ENCODE measurements at regions not wholly inside any gene's neighbourhood (a gene's known extent, or its start where the extent isn't known, plus 50 kb on each side); places are given as distances from the start of the nearest gene placed in this dataset.

DNA sequence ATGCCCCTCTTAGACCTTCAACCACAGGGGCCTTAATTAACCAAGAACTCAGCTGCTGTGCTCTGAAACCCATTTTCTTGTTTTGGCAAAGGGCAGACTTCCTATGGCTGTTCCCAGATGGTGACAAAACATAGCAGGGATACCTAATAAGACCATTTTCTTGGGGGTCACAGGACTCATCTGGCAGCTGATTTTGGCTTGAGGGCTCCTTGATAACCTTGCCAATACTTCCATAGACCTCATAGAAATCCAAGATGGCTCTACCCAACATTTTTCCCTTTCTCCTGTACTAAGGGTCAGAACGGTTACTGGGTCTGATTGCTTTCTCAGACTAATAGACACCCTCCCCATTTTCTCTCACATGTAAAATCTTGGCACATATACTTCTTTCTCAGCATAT is 757.7 kb upstream of the SEMA6A start:
- Histone ChIP-seq H3K9ac (no peak overlapping the region), H3K27me3 (no peaks in the 10 kb centered on the region), H2AFZ (replicated peaks) (no peak overlapping the region), H3K4me2 (no peak overlapping the region), H3K4me1 (no peaks in the 10 kb centered on the region), H3K36me3 (no peaks in the 10 kb centered on the region), H3K4me3 (no peak overlapping the region), H3K79me2 (ENCODE audit: low read depth) (no peaks in the 10 kb centered on the region), H3K27ac (no peak overlapping the region), H3F3A (ENCODE audit: low read depth) (no peaks in the 10 kb centered on the region), H4K20me1 (ENCODE audit: low read depth) (no peaks in the 10 kb centered on the region), H3K9me3 (ENCODE audit: low read depth) (no peaks in the 10 kb centered on the region)
- Mint-ChIP-seq H3K4me3 (no peak overlapping the region), H3K27me3 (ENCODE audit: insufficient read depth, low read depth) (no peaks in the 10 kb centered on the region), H3K27ac (no peak overlapping the region), H3K36me3 (no peaks in the 10 kb centered on the region), H3K4me1 (peaks cover 6% of the 10 kb centered on the region), H3K9me3 (peaks cover 2% of the 10 kb centered on the region)
- DNase-seq (ENCODE audit: low spot score): no peak
- TF ChIP-seq, protein P1, sequence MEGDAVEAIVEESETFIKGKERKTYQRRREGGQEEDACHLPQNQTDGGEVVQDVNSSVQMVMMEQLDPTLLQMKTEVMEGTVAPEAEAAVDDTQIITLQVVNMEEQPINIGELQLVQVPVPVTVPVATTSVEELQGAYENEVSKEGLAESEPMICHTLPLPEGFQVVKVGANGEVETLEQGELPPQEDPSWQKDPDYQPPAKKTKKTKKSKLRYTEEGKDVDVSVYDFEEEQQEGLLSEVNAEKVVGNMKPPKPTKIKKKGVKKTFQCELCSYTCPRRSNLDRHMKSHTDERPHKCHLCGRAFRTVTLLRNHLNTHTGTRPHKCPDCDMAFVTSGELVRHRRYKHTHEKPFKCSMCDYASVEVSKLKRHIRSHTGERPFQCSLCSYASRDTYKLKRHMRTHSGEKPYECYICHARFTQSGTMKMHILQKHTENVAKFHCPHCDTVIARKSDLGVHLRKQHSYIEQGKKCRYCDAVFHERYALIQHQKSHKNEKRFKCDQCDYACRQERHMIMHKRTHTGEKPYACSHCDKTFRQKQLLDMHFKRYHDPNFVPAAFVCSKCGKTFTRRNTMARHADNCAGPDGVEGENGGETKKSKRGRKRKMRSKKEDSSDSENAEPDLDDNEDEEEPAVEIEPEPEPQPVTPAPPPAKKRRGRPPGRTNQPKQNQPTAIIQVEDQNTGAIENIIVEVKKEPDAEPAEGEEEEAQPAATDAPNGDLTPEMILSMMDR (IDR thresholded peaks at IDR 0.05): no peak
- TF ChIP-seq EZH2phosphoT487 (IDR thresholded peaks at IDR 0.05) (no peak), EZH2 (IDR thresholded peaks at IDR 0.05) (no peak)

DNA sequence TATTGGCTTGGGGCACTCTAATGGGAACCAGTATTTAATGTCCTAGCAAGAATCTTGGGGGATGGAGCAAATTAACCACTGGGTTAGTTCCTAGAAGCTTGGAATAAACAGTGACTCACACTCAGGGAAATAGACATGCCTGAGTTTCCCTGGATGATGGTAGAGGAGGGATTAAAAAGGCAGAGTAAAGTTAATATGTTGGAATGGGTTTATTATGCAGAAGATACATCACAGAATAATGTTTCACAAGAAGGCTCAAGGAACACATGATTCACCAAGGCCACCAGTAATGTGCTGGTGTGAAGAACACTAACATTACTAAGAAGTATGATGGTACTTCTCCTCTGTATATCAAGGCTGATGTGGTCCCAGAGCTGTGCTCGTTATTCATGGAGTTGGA is 752.9 kb upstream of the SEMA6A start:
- no peaks in the 10 kb centered on the region for H4K20me1 ChIP-seq (ENCODE audit: low read depth)
- H3K4me3 ChIP-seq: no peak overlapping the region
- Mint-ChIP-seq H3K27me3 (ENCODE audit: insufficient read depth, low read depth) (no peaks in the 10 kb centered on the region), H3K27ac (no peak overlapping the region), H3K4me3 (no peak overlapping the region), H3K9me3 (peaks cover 3% of the 10 kb centered on the region), H3K36me3 (peaks cover 2% of the 10 kb centered on the region), H3K4me1 (no peaks in the 10 kb centered on the region)
- TF ChIP-seq EZH2phosphoT487 (IDR thresholded peaks at IDR 0.05) (no peak), EZH2 (IDR thresholded peaks at IDR 0.05) (no peak)
- TF ChIP-seq, protein P1 (IDR thresholded peaks at IDR 0.05): no peak
- H3K27ac ChIP-seq: no peak overlapping the region
- DNase-seq (ENCODE audit: low spot score): no peak
- H3K36me3 ChIP-seq: no peaks in the 10 kb centered on the region
- H3K4me1 ChIP-seq: no peaks in the 10 kb centered on the region
- H3K27me3 ChIP-seq: no peaks in the 10 kb centered on the region
- no peaks in the 10 kb centered on the region for H3F3A ChIP-seq (ENCODE audit: low read depth)
- no peaks in the 10 kb centered on the region for H3K79me2 ChIP-seq (ENCODE audit: low read depth)
- no peak overlapping the region for H3K4me2 ChIP-seq
- no peaks in the 10 kb centered on the region for H3K9me3 ChIP-seq (ENCODE audit: low read depth)
- H3K9ac ChIP-seq: no peak overlapping the region
- no peak overlapping the region for H2AFZ ChIP-seq (replicated peaks)

DNA sequence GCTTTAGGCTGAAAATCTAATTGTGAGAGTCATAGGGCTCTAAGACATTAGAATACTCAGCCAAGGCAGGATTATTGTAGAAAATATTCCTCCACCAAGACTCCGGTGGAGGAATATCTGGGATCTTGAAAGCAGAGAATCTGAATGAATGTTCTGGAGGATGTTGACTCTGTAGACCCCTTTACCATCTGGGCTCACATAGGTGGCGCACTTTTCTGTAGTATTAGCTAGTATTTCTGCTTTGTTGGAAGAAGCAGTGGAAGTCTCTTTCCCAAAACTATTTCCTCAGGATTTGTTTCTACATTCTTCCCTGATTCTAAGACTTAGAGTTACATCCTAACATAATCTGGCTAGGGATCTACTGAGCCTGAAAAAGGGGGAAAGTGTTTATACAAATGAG is 752.4 kb upstream of the SEMA6A start:
- no peak for TF ChIP-seq EZH2phosphoT487 (IDR thresholded peaks at IDR 0.05)
- TF ChIP-seq, protein P1 (IDR thresholded peaks at IDR 0.05): peak; percentile 11
- no peak overlapping the region for H3K27ac ChIP-seq
- H3K4me3 Mint-ChIP-seq: no peak overlapping the region
- H4K20me1 ChIP-seq (ENCODE audit: low read depth): no peaks in the 10 kb centered on the region
- no peak overlapping the region for H3K4me3 ChIP-seq
- no peak overlapping the region for H2AFZ ChIP-seq (replicated peaks)
- H3K4me1 Mint-ChIP-seq: no peaks in the 10 kb centered on the region
- H3F3A ChIP-seq (ENCODE audit: low read depth): no peaks in the 10 kb centered on the region
- H3K9me3 Mint-ChIP-seq: peaks cover 3% of the 10 kb centered on the region
- H3K27ac Mint-ChIP-seq: no peak overlapping the region
- H3K36me3 Mint-ChIP-seq: peaks cover 2% of the 10 kb centered on the region
- no peak overlapping the region for H3K4me2 ChIP-seq
- H3K79me2 ChIP-seq (ENCODE audit: low read depth): no peaks in the 10 kb centered on the region
- no peak for DNase-seq (ENCODE audit: low spot score)
- no peaks in the 10 kb centered on the region for H3K9me3 ChIP-seq (ENCODE audit: low read depth)
- no peaks in the 10 kb centered on the region for H3K4me1 ChIP-seq
- H3K36me3 ChIP-seq: no peaks in the 10 kb centered on the region
- H3K9ac ChIP-seq: no peak overlapping the region
- no peaks in the 10 kb centered on the region for H3K27me3 ChIP-seq
- H3K27me3 Mint-ChIP-seq (ENCODE audit: insufficient read depth, low read depth): no peaks in the 10 kb centered on the region

DNA sequence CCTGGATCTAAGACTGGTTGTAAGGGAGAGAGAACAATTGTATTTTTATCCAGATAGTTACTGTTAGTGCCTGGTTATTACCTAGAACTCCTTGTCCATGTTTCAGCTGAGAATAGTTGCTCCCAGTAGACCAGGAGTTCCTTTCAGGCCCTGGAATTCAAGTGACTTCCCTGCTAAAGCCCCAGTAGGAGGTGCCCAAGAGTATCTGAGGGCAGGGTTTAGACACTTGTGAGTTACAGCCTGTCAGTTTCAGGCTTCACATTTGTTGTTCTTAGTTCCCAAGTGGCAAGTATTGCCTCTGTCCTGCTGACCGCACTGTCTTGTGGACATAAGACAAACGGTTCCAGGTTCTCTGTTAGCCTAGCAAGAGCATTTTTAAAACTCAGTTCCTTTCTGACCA is 743.9 kb upstream of the SEMA6A start:
- Histone ChIP-seq H3K4me1 (no peaks in the 10 kb centered on the region), H2AFZ (replicated peaks) (peak overlapping the region; percentile 43), H3K9ac (no peak overlapping the region), H4K20me1 (ENCODE audit: low read depth) (no peaks in the 10 kb centered on the region), H3K4me3 (no peak overlapping the region), H3K27me3 (no peaks in the 10 kb centered on the region), H3K4me2 (no peak overlapping the region), H3K79me2 (ENCODE audit: low read depth) (no peaks in the 10 kb centered on the region), H3F3A (ENCODE audit: low read depth) (no peaks in the 10 kb centered on the region), H3K27ac (no peak overlapping the region), H3K36me3 (no peaks in the 10 kb centered on the region), H3K9me3 (ENCODE audit: low read depth) (no peaks in the 10 kb centered on the region)
- no peaks in the 10 kb centered on the region for H3K36me3 Mint-ChIP-seq
- H3K27ac Mint-ChIP-seq: no peak overlapping the region
- H3K4me1 Mint-ChIP-seq: peaks cover 23% of the 10 kb centered on the region
- TF ChIP-seq, protein P1 (IDR thresholded peaks at IDR 0.05): peak; percentile 51
- no peak for TF ChIP-seq EZH2phosphoT487 (IDR thresholded peaks at IDR 0.05)
- TF ChIP-seq EZH2 (IDR thresholded peaks at IDR 0.05): no peak
- peak; percentile 40 for DNase-seq (ENCODE audit: low spot score)
- H3K9me3 Mint-ChIP-seq: no peaks in the 10 kb centered on the region
- H3K4me3 Mint-ChIP-seq: no peak overlapping the region
- peaks cover 2% of the 10 kb centered on the region for H3K27me3 Mint-ChIP-seq (ENCODE audit: insufficient read depth, low read depth)

Measured in neural progenitor cell (in vitro differentiated cells).